Naive thymus-derived CD4-positive, alpha-beta T cell (primary cell): ENCODE measurements at regions not wholly inside any gene's neighbourhood (a gene's known extent, or its start where the extent isn't known, plus 50 kb on each side); places are given as distances from the start of the nearest gene placed in this dataset.
A peak's percentile ranks its signal among the peaks of the same experiment; 100 is the strongest.

Experiments
- ATAC-seq: fragments of 150-1000 bp; cut with Tn5 transposase; 2 replicates; pipeline ENCODE4 v1.10.0; 2021; ENCODE audit warnings: mild to moderate bottlenecking, moderate library complexity
- CTCF ChIA-PET: fragments of 350-600 bp; sonication (Branson Sonifier 250); formaldehyde crosslinking; loops from one replicate; lab custom pipeline; 2021; ENCODE audit warnings: antibody characterized with exemption; lab: Charles Lee
- POLR2A ChIA-PET: fragments of 350-600 bp; sonication (Branson Sonifier 250); formaldehyde crosslinking; loops from one replicate; lab custom pipeline; 2021; ENCODE audit warnings: antibody characterized with exemption, inconsistent platforms; lab: Charles Lee
- DNase-seq, 9 donors: peaks; one replicate each; pipeline versions ENCODE4 v3.0.0 to v3.0.0-alpha.2; 2020 to 2022; ENCODE audit warnings: mixed read lengths in 1 of 9
- H3K27ac ChIP-seq: one replicate; pipeline ENCODE4 v1.7.0; 2013; ENCODE audit warnings: mild to moderate bottlenecking, low read depth, low read length, moderate library complexity
- H3K27me3 ChIP-seq, 2 donors: one replicate each; pipeline ENCODE4 v1.7.0; 2013; ENCODE audit warnings: low read length in 2 of 2, mild to moderate bottlenecking in 2 of 2, moderate library complexity in 2 of 2; ENCODE audit not compliant: control insufficient read depth in 2 of 2, insufficient read depth in 2 of 2
- H3K36me3 ChIP-seq, 3 experiments: 1 replicate in 2 of 3; 2 replicates in 1 of 3; pipeline ENCODE4 v1.7.0; 2013; ENCODE audit warnings: low read length in 3 of 3, mild to moderate bottlenecking in 3 of 3, moderate library complexity in 1 of 3; ENCODE audit not compliant: insufficient read depth in 3 of 3, control insufficient read depth in 2 of 3
- H3K4me1 ChIP-seq, 2 donors: one replicate each; pipeline ENCODE4 v1.7.0; 2013; ENCODE audit warnings: low read length in 2 of 2, mild to moderate bottlenecking in 2 of 2, moderate library complexity in 1 of 2; ENCODE audit not compliant: control insufficient read depth in 2 of 2, insufficient read depth in 2 of 2
- H3K4me3 ChIP-seq: 2 replicates; pipeline ENCODE4 v1.7.0; 2013; ENCODE audit warnings: mild to moderate bottlenecking, low read length
- H3K9me3 ChIP-seq, 3 experiments: 1 replicate in 2 of 3; 2 replicates in 1 of 3; pipeline ENCODE4 v1.7.0; 2013; ENCODE audit warnings: low read length in 3 of 3; ENCODE audit not compliant: control insufficient read depth in 2 of 3
- H3K27ac Mint-ChIP-seq, 9 donors: one replicate each; pipeline ENCODE4 v1.8.0; 2020 to 2022; ENCODE audit warnings: mixed read lengths in 9 of 9, mild to moderate bottlenecking in 8 of 9, moderate library complexity in 5 of 9, inconsistent platforms in 2 of 9
- H3K27me3 Mint-ChIP-seq, 5 donors: one replicate each; pipeline ENCODE4 v1.8.0; 2021 to 2022; ENCODE audit warnings: mixed read lengths in 5 of 5, mild to moderate bottlenecking in 1 of 5
- H3K36me3 Mint-ChIP-seq, 5 donors: one replicate each; pipeline ENCODE4 v1.8.0; 2020 to 2022; ENCODE audit warnings: mixed read lengths in 5 of 5, mild to moderate bottlenecking in 3 of 5, inconsistent platforms in 1 of 5
- H3K4me1 Mint-ChIP-seq, 7 donors: one replicate each; pipeline ENCODE4 v1.8.0; 2020 to 2022; ENCODE audit warnings: mixed read lengths in 7 of 7, mild to moderate bottlenecking in 3 of 7, inconsistent platforms in 1 of 7
- H3K4me3 Mint-ChIP-seq, 10 donors: one replicate each; pipeline ENCODE4 v1.8.0; 2020 to 2022; ENCODE audit warnings: mild to moderate bottlenecking in 10 of 10, mixed read lengths in 10 of 10, moderate library complexity in 6 of 10, inconsistent platforms in 2 of 10
- H3K9me3 Mint-ChIP-seq, 11 donors: one replicate each; pipeline ENCODE4 v1.8.0; 2020 to 2022; ENCODE audit warnings: mixed read lengths in 11 of 11, mild to moderate bottlenecking in 4 of 11, inconsistent platforms in 1 of 11, moderate library complexity in 1 of 11
- intact Hi-C, 2 donors: fragments of 100-400 bp; cut with micrococcal nuclease; formaldehyde crosslinking; loops; one replicate each; pipeline ENCODE4 v1.15.1; 2023

- DNase-seq (no peak), ATAC-seq (no peak)
- no peaks in the 10 kb centered on the region for H3K36me3 ChIP-seq
- intact Hi-C loops, result no loop called here
- peaks cover 16% of the 10 kb centered on the region in 2 donors for H3K4me1 ChIP-seq
- POLR2A ChIA-PET, result no interaction called here
- H3K27ac ChIP-seq, result no peak overlapping the region
- peaks cover 0 to 42% (median 10%) of the 10 kb centered on the region in 5 donors for H3K27me3 Mint-ChIP-seq
- H3K36me3 Mint-ChIP-seq, result peaks cover 0 to 10% (median 0%) of the 10 kb centered on the region in 5 donors
- H3K4me3 ChIP-seq, result no peak overlapping the region
- peaks cover 0 to 8% (median 0%) of the 10 kb centered on the region in 11 donors for H3K9me3 Mint-ChIP-seq
- no peaks in the 10 kb centered on the region for H3K9me3 ChIP-seq
- CTCF ChIA-PET, result no interaction called here
- H3K4me3 Mint-ChIP-seq, result no peak overlapping the region
- H3K27ac Mint-ChIP-seq, result no peak overlapping the region
- H3K27me3 ChIP-seq, result no peaks in the 10 kb centered on the region
- peaks cover 26 to 45% (median 37%) of the 10 kb centered on the region in 7 donors for H3K4me1 Mint-ChIP-seq
These were observed 155.1 kb upstream of the ZNF32 start for GRCh38 chr10:43803791-43804190.

DNA sequence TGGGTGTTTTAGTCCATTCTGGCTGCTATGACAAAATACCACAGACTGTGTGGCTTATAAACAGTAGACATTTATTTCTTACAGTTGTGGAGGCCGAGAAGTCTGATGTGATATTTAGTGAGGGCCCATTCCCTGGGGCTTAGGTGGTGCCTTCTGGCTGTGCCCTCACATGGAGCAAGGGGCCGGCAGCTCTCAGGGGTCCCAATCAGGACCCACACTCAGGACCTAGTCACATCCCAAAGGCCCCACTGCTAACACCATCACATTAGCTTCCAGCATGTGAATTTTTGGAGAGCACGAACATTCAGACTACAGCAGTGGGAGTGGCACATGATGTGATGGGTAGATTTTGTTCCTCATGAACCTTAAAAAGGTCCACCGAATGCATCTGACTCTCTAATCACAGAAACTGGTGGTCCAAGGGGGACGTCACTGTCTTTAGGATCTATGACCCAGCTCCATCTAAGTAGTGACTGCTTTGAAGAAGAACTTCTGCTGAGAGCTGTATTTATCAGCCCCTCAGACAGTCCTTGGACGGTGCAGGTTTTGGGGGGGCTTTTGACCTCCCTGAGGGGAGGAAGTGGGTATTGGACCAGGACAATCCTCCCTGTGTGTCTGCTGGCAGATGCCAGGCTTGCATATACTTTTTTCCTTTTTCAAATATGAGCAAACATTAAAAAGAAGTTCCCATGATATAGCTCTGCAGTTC lies 154.5 kb upstream of the ZNF32 start:
- no peaks in the 10 kb centered on the region for H3K27me3 ChIP-seq
- intact Hi-C loops, result no loop called here
- H3K4me3 ChIP-seq, result no peak overlapping the region
- H3K27ac ChIP-seq, result no peak overlapping the region
- Mint-ChIP-seq H3K9me3 (peaks cover 0 to 8% (median 0%) of the 10 kb centered on the region in 11 donors), H3K4me3 (no peak overlapping the region), H3K27ac (no peak overlapping the region), H3K36me3 (peaks cover 0 to 10% (median 0%) of the 10 kb centered on the region in 5 donors), H3K4me1 (peaks cover 19 to 40% (median 33%) of the 10 kb centered on the region in 7 donors), H3K27me3 (peaks cover 0 to 45% (median 15%) of the 10 kb centered on the region in 5 donors)
- no peak for DNase-seq
- no peak for ATAC-seq
- POLR2A ChIA-PET, result no interaction called here
- CTCF ChIA-PET, result no interaction called here
- peaks cover 11 to 12% of the 10 kb centered on the region in 2 donors for H3K4me1 ChIP-seq
- H3K9me3 ChIP-seq, result no peaks in the 10 kb centered on the region
- H3K36me3 ChIP-seq, result no peaks in the 10 kb centered on the region

- Histone ChIP-seq H3K27ac (no peak overlapping the region), H3K9me3 (no peaks in the 10 kb centered on the region), H3K4me3 (no peak overlapping the region), H3K27me3 (no peaks in the 10 kb centered on the region), H3K4me1 (no peaks in the 10 kb centered on the region), H3K36me3 (no peaks in the 10 kb centered on the region)
- intact Hi-C loops, result no loop called here
- Mint-ChIP-seq H3K4me3 (no peak overlapping the region), H3K27me3 (peaks cover 0 to 50% (median 15%) of the 10 kb centered on the region in 5 donors), H3K36me3 (peaks cover 0 to 10% (median 0%) of the 10 kb centered on the region in 5 donors), H3K27ac (no peak overlapping the region), H3K9me3 (peaks cover 0 to 8% (median 0%) of the 10 kb centered on the region in 11 donors), H3K4me1 (peaks cover 14 to 30% (median 20%) of the 10 kb centered on the region in 7 donors)
- POLR2A ChIA-PET, result no interaction called here
- ATAC-seq (no peak), DNase-seq (no peak)
- CTCF ChIA-PET, result no interaction called here
These were observed 152.9 kb upstream of the ZNF32 start for GRCh38 chr10:43801626-43802025.

DNA sequence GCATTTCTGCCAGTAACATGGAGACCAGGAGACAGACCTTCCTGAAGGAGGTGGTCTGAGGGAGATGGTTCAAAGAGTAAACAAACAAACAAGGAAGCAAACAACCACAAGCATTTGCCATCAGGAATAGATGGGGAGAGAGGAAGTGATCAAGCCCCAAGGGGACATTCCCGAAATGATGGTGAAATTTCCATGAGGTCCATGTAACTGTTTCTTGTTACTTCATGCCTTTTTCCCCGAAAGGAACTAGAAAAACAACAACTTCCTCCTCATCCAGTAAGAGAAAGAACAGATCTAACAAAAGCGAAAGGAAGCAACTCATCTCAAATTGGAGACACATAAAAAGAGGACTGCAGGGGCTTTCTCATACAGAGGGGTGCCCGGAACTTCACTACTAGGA lies 152.5 kb upstream of the ZNF32 start:
- no peaks in the 10 kb centered on the region for H3K4me1 ChIP-seq
- H3K27me3 ChIP-seq, result no peaks in the 10 kb centered on the region
- no peak overlapping the region for H3K27ac ChIP-seq
- H3K36me3 Mint-ChIP-seq, result peaks cover 0 to 10% (median 0%) of the 10 kb centered on the region in 5 donors
- peak overlapping the region in 2 of 10 donors; percentile 3 to 17 for H3K4me3 Mint-ChIP-seq
- intact Hi-C loops, result no loop called here
- ChIA-PET CTCF (no interaction called here), POLR2A (no interaction called here)
- DNase-seq (no peak), ATAC-seq (no peak)
- no peaks in the 10 kb centered on the region for H3K36me3 ChIP-seq
- H3K4me3 ChIP-seq, result no peak overlapping the region
- H3K4me1 Mint-ChIP-seq, result peaks cover 11 to 28% (median 17%) of the 10 kb centered on the region in 7 donors
- H3K9me3 ChIP-seq, result no peaks in the 10 kb centered on the region
- H3K9me3 Mint-ChIP-seq, result peaks cover 0 to 8% (median 0%) of the 10 kb centered on the region in 11 donors
- peak overlapping the region in 1 of 9 donors; percentile 32 for H3K27ac Mint-ChIP-seq
- peaks cover 0 to 48% (median 15%) of the 10 kb centered on the region in 5 donors for H3K27me3 Mint-ChIP-seq

DNA sequence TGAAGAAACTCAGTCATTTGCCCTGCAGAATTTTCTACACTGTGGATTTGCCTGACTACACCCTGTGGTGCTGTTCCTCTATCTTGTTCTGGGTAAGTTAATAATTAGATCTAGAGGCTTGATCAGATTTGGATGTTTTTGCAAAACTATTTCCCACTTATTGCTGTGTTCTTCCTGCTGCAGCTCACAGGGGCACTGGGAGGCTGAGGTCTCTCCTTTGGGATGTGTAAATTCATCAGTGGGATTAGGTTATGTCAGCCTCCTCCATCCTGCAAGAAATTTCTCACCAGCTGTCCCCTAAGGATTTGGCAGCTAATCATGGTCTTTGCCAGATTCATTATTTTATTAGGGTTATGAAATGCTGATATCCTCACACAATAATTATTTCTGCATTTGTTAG lies 148.1 kb upstream of the ZNF32 start:
- H3K9me3 ChIP-seq, result no peaks in the 10 kb centered on the region
- H3K4me1 ChIP-seq, result no peaks in the 10 kb centered on the region
- intact Hi-C loops, result no loop called here
- peaks cover 0 to 10% (median 0%) of the 10 kb centered on the region in 5 donors for H3K36me3 Mint-ChIP-seq
- H3K27me3 ChIP-seq, result no peaks in the 10 kb centered on the region
- no peak overlapping the region for H3K27ac ChIP-seq
- H3K27me3 Mint-ChIP-seq, result peaks cover 0 to 35% (median 15%) of the 10 kb centered on the region in 5 donors
- no peak overlapping the region for H3K4me3 Mint-ChIP-seq
- peaks cover 8 to 16% (median 12%) of the 10 kb centered on the region in 7 donors for H3K4me1 Mint-ChIP-seq
- no peak overlapping the region for H3K4me3 ChIP-seq
- DNase-seq (no peak), ATAC-seq (no peak)
- no peaks in the 10 kb centered on the region for H3K36me3 ChIP-seq
- no peak overlapping the region for H3K27ac Mint-ChIP-seq
- ChIA-PET CTCF (no interaction called here), POLR2A (no interaction called here)
- H3K9me3 Mint-ChIP-seq, result peaks cover 0 to 8% (median 0%) of the 10 kb centered on the region in 11 donors

DNA sequence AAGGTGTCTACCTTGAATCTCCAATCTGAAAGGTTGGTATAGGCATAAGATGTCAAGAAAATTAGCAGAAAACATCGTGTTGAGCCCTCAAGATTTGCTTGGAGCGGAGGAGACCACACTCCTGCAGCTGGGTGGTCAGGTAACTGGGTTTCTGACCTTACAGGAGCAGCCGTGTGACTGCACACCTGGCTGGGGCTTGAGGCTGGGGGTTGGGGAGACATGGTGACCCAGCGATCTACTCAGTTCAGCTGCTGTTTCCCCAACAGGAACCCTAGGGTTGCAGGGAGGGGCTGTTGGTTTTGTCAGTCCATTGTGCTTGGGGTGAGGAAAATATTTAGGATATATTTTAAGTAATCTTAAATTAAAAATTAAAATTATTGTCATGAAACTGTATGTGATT lies 147.0 kb upstream of the ZNF32 start:
- H3K4me3 Mint-ChIP-seq, result no peak overlapping the region
- CTCF ChIA-PET, result interaction anchor here (0.7 kb wide), 1 partner anchor 8 kb away, joined by 4 read pairs; no protein-coding TSS in a partner anchor
- ATAC-seq, result no peak

More for the DNA sequence above, 147.0 kb upstream of the ZNF32 start:
- Histone ChIP-seq H3K27me3 (no peaks in the 10 kb centered on the region), H3K36me3 (no peaks in the 10 kb centered on the region), H3K4me3 (no peak overlapping the region), H3K9me3 (no peaks in the 10 kb centered on the region), H3K4me1 (no peaks in the 10 kb centered on the region), H3K27ac (no peak overlapping the region)
- intact Hi-C loops, result no loop called here
- Mint-ChIP-seq H3K27ac (no peak overlapping the region), H3K27me3 (peaks cover 0 to 32% (median 15%) of the 10 kb centered on the region in 5 donors), H3K36me3 (peaks cover 0 to 7% (median 0%) of the 10 kb centered on the region in 5 donors), H3K4me1 (peaks cover 0 to 9% (median 5%) of the 10 kb centered on the region in 7 donors), H3K9me3 (peaks cover 0 to 5% (median 0%) of the 10 kb centered on the region in 11 donors)
- POLR2A ChIA-PET, result no interaction called here
- no peak for DNase-seq
